ENCODE measurements at regions not wholly inside any gene's neighbourhood (a gene's known extent, or its start where the extent isn't known, plus 50 kb on each side); places are given as distances from the start of the nearest gene placed in this dataset.

- TF ChIP-seq POLR2AphosphoS5 (IDR thresholded peaks at IDR 0.05; ENCODE audit: low read depth, low read length) (no peak), POLR2A (IDR thresholded peaks at IDR 0.05; ENCODE audit: low read depth, low read length) (no peak)
Observed at GRCh38 chr22:48205161-48205560, 1442.7 kb downstream of the TBC1D22A start.

Data from GM12891 (cell line).